RKO (cell line): ENCODE measurements at regions not wholly inside any gene's neighbourhood (a gene's known extent, or its start where the extent isn't known, plus 50 kb on each side); places are given as distances from the start of the nearest gene placed in this dataset.
"Not testable (repeated sequence)": the region's sequence is repeated elsewhere in the genome, so short reads cannot be mapped to it uniquely, and the experiment has no call there.

Experiments used
- DNase-seq: peaks from one replicate; pipeline ENCODE4 v3.0.0-alpha.2; 2016; ENCODE audit warnings: low spot score

DNA sequence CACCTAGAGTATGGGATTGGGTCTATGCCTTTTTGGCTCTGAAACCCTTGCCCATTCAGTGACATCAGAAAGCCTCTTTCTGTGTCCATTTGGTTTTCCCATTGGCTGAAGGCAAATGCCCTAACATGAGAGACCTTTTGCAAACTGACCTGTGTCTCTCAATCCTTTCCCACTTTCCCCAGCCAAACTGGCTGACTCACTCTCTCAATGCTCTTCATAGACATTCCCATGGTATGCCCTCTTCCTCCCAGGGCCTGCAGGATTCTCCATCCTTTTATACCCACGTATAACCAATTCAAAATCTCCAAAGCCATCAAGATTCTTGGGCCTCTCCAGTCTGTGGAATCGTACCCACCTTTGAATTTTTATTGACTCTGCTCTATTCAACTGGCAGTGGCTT, 563.3 kb downstream of the GATA3 start:
- DNase-seq: no peak

GRCh38 chr10:8618834-8619233, 564.3 kb downstream of the GATA3 start:
- no peak for DNase-seq

DNA sequence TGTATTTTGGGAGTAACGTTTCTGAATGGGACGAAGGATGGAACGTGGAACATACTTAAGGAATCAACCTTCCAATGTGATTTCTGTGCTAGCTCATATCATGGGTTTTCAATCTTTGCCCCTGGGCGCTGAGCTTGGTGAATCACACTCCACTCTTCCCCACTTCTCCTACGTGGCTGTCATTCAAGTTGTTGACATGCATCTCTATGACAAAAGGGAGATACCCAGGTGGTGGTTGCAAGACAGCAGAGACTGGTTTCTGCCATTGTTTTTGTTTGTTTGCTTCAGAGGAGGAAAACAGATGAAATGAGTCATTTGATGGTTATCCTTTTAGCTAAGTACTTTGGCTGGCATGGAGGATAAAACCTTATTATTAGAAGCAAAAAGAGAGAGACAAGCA, 573.9 kb downstream of the GATA3 start:
- no peak for DNase-seq

- DNase-seq: no peak
Observed at GRCh38 chr10:8633909-8634308, 579.4 kb downstream of the GATA3 start.

- DNase-seq: no peak
Observed at GRCh38 chr10:8636371-8636770, 581.9 kb downstream of the GATA3 start.

GRCh38 chr10:8637640-8638039, 583.2 kb downstream of the GATA3 start:
- no peak for DNase-seq

DNA sequence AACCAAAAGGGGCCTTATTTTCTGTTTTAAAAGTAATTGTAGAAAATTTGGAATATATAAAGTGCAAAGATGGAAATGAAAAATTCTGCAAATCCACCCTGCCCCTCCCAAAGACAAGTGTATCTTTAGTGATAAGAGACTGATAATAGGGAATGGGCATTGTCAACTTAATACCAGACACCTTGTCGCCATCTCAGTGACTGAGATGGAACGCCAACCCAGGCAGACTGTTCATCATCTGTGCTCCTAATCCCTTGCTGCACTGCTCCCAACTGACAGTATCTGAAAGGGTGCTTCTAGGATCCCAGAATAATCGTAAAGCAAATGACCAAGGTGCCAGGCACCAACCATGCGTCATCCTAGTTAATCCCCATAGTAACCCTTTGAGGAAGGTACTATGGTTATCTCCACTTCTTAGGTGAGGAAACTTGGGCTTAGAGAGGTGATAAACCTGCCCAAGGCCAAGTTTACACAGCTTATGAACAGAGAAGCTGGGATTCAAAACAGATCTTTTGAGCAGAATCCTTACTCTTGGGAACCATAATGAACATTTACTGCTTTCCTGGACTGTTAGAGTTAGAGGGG, 583.7 kb downstream of the GATA3 start:
- DNase-seq: no peak

- DNase-seq: no peak
Observed at GRCh38 chr10:8639486-8640185, 585.1 kb downstream of the GATA3 start.

- DNase-seq: no peak
Observed at GRCh38 chr10:8640301-8640700, 585.8 kb downstream of the GATA3 start.

DNA sequence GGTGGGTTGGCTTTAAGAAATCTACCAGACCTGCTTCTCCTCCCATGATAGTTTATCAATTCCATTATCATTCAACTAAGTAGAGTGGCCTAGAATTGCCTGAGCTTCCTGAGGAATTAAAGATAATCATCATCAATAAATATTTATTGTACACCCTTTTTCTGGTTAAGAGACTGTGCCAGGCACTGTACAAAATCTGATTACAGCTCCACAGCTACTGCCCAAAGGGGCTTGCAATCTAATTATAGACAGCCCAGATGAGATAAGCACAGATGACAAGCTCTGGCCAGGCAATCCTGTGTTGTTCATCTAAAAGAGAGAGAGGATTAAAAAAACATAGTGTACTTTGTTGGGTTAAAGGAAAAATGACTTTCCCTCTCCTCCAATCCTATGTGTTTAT, 586.4 kb downstream of the GATA3 start:
- no peak for DNase-seq

DNA sequence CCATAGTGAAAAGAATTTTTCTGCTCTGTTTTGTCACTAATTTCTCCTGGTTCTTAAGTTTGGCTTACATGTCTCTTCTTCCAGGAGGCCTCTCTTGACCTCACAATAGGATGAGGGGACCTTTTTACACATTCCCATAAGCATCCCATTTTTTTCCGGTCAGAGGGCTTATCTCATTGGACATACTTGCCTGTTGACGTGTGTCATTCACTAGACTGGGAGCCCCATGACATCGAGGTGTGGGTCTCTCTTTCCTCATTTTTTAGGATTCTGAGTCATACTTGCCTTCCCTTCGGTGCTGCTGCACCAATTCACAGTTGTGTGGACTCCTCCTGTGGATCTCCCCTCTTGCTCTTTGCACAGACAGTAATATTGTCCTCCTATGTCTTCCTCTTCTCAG, 601.8 kb downstream of the GATA3 start:
- no peak for DNase-seq

GRCh38 chr10:8659982-8660381, 605.5 kb downstream of the GATA3 start:
- DNase-seq: no peak

GRCh38 chr10:8661886-8662285, 607.4 kb downstream of the GATA3 start:
- no peak for DNase-seq

GRCh38 chr10:8663131-8663530, 608.6 kb downstream of the GATA3 start:
- DNase-seq: no peak

GRCh38 chr10:8665322-8665721, 610.8 kb downstream of the GATA3 start:
- DNase-seq: no peak

DNA sequence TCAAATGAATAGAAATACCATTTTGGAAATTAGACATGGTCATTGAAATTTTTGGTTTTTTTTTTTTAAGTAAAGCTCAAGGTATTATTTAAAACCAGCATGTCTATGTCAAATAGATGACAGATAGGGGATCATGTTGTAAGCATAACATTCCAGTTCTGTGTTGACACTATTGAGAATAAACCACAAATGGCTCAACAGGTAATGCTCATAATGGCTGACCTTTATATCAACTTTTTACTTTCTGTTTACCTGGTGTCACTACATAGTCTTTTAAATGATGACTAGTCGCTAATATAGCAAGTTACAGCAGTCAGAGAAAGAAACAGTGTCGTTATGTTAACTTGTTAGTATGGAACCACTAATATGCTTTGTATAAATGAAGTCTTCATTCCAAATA, 616.0 kb downstream of the GATA3 start:
- no peak for DNase-seq

GRCh38 chr10:8674230-8674629, 619.7 kb downstream of the GATA3 start:
- no peak for DNase-seq

- DNase-seq: no peak
Observed at GRCh38 chr10:8677642-8678041, 623.2 kb downstream of the GATA3 start.

GRCh38 chr10:8684916-8685315, 630.4 kb downstream of the GATA3 start:
- not testable (repeated sequence) for DNase-seq

GRCh38 chr10:8688881-8689280, 634.4 kb downstream of the GATA3 start:
- DNase-seq: no peak

GRCh38 chr10:8691498-8692017, 637.1 kb downstream of the GATA3 start:
- DNase-seq: no peak

- not testable (repeated sequence) for DNase-seq
Observed at GRCh38 chr10:8693635-8694034, 639.1 kb downstream of the GATA3 start.

DNA sequence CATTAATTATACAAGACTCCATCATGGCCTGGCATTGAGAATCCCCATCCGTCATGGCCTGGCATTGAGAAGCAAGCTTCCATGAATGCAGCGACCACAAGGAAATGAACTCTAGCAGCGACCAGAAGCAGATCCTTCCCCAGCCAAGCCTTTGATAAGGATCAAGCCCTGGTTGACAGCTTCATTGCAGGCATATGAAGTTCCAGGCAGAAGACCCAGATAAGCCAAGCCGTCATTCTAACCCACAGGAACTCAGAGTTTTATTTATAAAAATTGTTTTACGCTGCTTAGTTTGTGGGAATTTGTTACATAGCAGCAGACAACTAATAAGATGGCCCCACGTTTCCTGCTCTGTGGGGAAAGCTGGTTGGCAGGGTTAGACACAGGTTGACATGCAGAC, 642.3 kb downstream of the GATA3 start:
- no peak for DNase-seq

DNA sequence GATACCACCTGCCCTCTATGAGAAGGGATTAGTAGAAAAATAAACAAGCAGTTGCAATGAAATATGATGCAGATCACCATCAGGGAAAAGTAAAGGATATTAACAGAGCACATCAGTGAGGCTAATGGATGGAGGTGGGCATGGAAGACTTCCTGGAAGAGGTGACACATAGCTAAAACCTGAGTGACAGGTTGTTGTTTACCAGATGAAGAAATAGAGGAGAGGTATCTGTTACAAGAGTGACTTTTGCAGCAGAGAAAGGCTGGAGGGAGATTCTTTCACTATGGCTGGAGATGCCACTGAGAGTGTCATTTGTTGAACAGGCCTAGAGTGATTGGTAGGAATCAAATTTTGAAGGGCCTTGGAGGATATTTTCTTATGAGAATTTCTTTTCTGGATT, 646.2 kb downstream of the GATA3 start:
- DNase-seq: no peak
